HCT116 (cell line): ENCODE measurements at regions not wholly inside any gene's neighbourhood (a gene's known extent, or its start where the extent isn't known, plus 50 kb on each side); places are given as distances from the start of the nearest gene placed in this dataset.

Experiments
- ATAC-seq: fragments of 200-7000 bp; cut with Tn5 transposase; 2 replicates; pipeline ENCODE4 v1.9.1; 2020; ENCODE audit warnings: mild to moderate bottlenecking, moderate library complexity
- BruUV-seq: library from RNA; stranded (reverse); fragments of 400-500 nt; replicated peaks from 2 replicates; lab custom pipeline; 2021; lab: Mats Ljungman, UMichigan
- CTCF ChIA-PET: fragments of 300-600 bp; sonication (Branson Sonifier 250); formaldehyde crosslinking; loops from one replicate; lab custom pipeline; 2021; ENCODE audit warnings: antibody characterized with exemption; lab: Charles Lee
- POLR2A ChIA-PET: fragments of 300-600, 350-600 bp; sonication (Branson Sonifier 250); formaldehyde crosslinking; loops from one replicate; lab custom pipeline; 2021; ENCODE audit warnings: antibody characterized with exemption; lab: Charles Lee
- RAD21 ChIA-PET, 2 experiments: fragments of 300-600 bp; sonication (Branson Sonifier 250); formaldehyde crosslinking; loops; one replicate each; lab custom pipeline; 2023; ENCODE audit warnings: low total read pairs in 2 of 2; ENCODE audit not compliant: uncharacterized antibody in 2 of 2, unreplicated experiment in 2 of 2, low non-redundant PET in 1 of 2; lab: Charles Lee
- DNase-seq: peaks from one replicate; pipeline ENCODE4 v3.0.0-alpha.2; 2010; ENCODE audit warnings: low read depth, low spot score
- H2AFZ ChIP-seq: fragments of 200-600 bp; shearing (Covaris generic), sonication (generic); 2 replicates; pipeline ENCODE4 v1.6.1; 2017; ENCODE audit warnings: low read depth, mixed run types, mixed read lengths, antibody characterized with exemption, low read length; ENCODE audit not compliant: poor library complexity, severe bottlenecking
- H3K27ac ChIP-seq: 2 replicates; pipeline ENCODE4 v1.5.1; 2012; ENCODE audit warnings: low read depth, low read length
- H3K27me3 ChIP-seq: fragments of 200-600 bp; sonication (generic); 2 replicates; pipeline ENCODE4 v1.6.1; 2016; ENCODE audit warnings: mixed run types, low read length, mixed read lengths; ENCODE audit not compliant: insufficient read depth
- H3K36me3 ChIP-seq, 2 experiments: fragments of 200-500 bp in 1 of 2; fragments of 200-600 bp in 1 of 2; sonication (Bioruptor generic) in 1 of 2; sonication (generic) in 1 of 2; 2 replicates each; pipeline versions ENCODE4 v1.5.1 to v1.6.1; 2014 to 2016; ENCODE audit warnings: low read length in 2 of 2, inconsistent platforms in 1 of 2, mixed read lengths in 1 of 2, mixed run types in 1 of 2; ENCODE audit not compliant: insufficient read depth in 2 of 2, control insufficient read depth in 1 of 2
- H3K4me1 ChIP-seq, 2 experiments: fragments of 200-600 bp in 1 of 2; sonication (generic) in 1 of 2; 2 replicates each; pipeline versions ENCODE4 v1.5.1 to v1.6.1; 2012 to 2017; ENCODE audit warnings: low read length in 2 of 2, inconsistent platforms in 1 of 2, mild to moderate bottlenecking in 1 of 2, mixed read lengths in 1 of 2, mixed run types in 1 of 2, moderate library complexity in 1 of 2; ENCODE audit not compliant: insufficient read depth in 2 of 2, control insufficient read depth in 1 of 2
- H3K4me2 ChIP-seq: fragments of 200-600 bp; sonication (generic); 2 replicates; pipeline ENCODE4 v1.6.1; 2017; ENCODE audit warnings: mixed run types, low read length, mixed read lengths
- H3K4me3 ChIP-seq, 2 experiments: fragments of 200-600 bp in 1 of 2; sonication (generic) in 1 of 2; replicated peaks in 1 of 2; 2 replicates each; pipeline ENCODE4 v1.5.1; 2011 to 2016; ENCODE audit warnings: low read length in 2 of 2, control low read depth in 1 of 2, low read depth in 1 of 2, mild to moderate bottlenecking in 1 of 2, mixed read lengths in 1 of 2, mixed run types in 1 of 2
- H3K79me2 ChIP-seq: fragments of 200-600 bp; sonication (generic); 2 replicates; pipeline ENCODE4 v1.6.1; 2017; ENCODE audit warnings: mild to moderate bottlenecking, mixed run types, low read length, moderate library complexity, mixed read lengths; ENCODE audit not compliant: insufficient read depth
- H3K9ac ChIP-seq: fragments of 200-600 bp; sonication (generic); 2 replicates; pipeline ENCODE4 v1.6.1; 2016; ENCODE audit warnings: low read length, mixed read lengths
- H3K9me2 ChIP-seq: fragments of 200-600 bp; sonication (generic), shearing (Covaris generic); 2 replicates; pipeline ENCODE4 v1.6.1; 2017; ENCODE audit warnings: mixed run types, mild to moderate bottlenecking, moderate library complexity; ENCODE audit not compliant: insufficient read depth
- H3K9me3 ChIP-seq, 2 experiments: fragments of 200-500 bp in 1 of 2; fragments of 200-600 bp in 1 of 2; sonication (Bioruptor generic) in 1 of 2; sonication (generic) in 1 of 2; 2 replicates each; pipeline ENCODE4 v1.6.1; 2014 to 2017; ENCODE audit warnings: low read length in 2 of 2, mixed read lengths in 2 of 2, inconsistent platforms in 1 of 2, low read depth in 1 of 2, mild to moderate bottlenecking in 1 of 2, mixed run types in 1 of 2, moderate library complexity in 1 of 2; ENCODE audit not compliant: control insufficient read depth in 1 of 2, insufficient read depth in 1 of 2
- H4K20me1 ChIP-seq: fragments of 200-600 bp; sonication (generic), shearing (Covaris generic); 2 replicates; pipeline ENCODE4 v1.6.1; 2017; ENCODE audit warnings: mixed run types, mild to moderate bottlenecking, moderate library complexity; ENCODE audit not compliant: insufficient read depth
- ATF3 ChIP-seq: IDR thresholded peaks from 2 replicates; pipeline ENCODE4 v1.6.1; 2012
- CBX3 ChIP-seq: IDR thresholded peaks from 2 replicates; pipeline ENCODE4 v1.6.1; 2012; ENCODE audit warnings: low read depth
- CEBPB ChIP-seq: IDR thresholded peaks from 2 replicates; pipeline ENCODE4 v1.6.1; 2012; ENCODE audit warnings: low read depth
- ELF1 ChIP-seq: IDR thresholded peaks from 2 replicates; pipeline ENCODE4 v1.6.1; 2012; ENCODE audit warnings: low read depth, borderline replicate concordance
- MAX ChIP-seq: IDR thresholded peaks from 2 replicates; pipeline ENCODE4 v1.6.1; 2012
- POLR2A ChIP-seq: IDR thresholded peaks from 2 replicates; pipeline ENCODE4 v1.7.0; 2011; ENCODE audit warnings: borderline replicate concordance; ENCODE audit not compliant: insufficient read depth, insufficient read length; ENCODE audit errors: extremely low read depth
- POLR2AphosphoS5 ChIP-seq: IDR thresholded peaks from 2 replicates; pipeline ENCODE4 v1.6.1; 2011; ENCODE audit warnings: mild to moderate bottlenecking, low read depth, low read length, moderate library complexity
- RAD21 ChIP-seq: IDR thresholded peaks from 2 replicates; pipeline ENCODE4 v1.6.1; 2012; ENCODE audit warnings: low read depth, mild to moderate bottlenecking
- REST ChIP-seq: IDR thresholded peaks from 2 replicates; pipeline ENCODE4 v1.6.1; 2012; ENCODE audit warnings: low read depth
- SRF ChIP-seq: IDR thresholded peaks from 2 replicates; pipeline ENCODE4 v1.6.1; 2012; ENCODE audit warnings: low read depth
- ZBTB33 ChIP-seq: IDR thresholded peaks from 2 replicates; pipeline ENCODE4 v1.6.1; 2011; ENCODE audit warnings: mild to moderate bottlenecking, low read length, moderate library complexity; ENCODE audit not compliant: insufficient replicate concordance; ENCODE audit errors: extremely low read depth
- intact Hi-C: fragments of 100-400 bp; cut with micrococcal nuclease; formaldehyde crosslinking; loops from 2 replicates; pipeline ENCODE4 v1.10.0; 2022

DNA sequence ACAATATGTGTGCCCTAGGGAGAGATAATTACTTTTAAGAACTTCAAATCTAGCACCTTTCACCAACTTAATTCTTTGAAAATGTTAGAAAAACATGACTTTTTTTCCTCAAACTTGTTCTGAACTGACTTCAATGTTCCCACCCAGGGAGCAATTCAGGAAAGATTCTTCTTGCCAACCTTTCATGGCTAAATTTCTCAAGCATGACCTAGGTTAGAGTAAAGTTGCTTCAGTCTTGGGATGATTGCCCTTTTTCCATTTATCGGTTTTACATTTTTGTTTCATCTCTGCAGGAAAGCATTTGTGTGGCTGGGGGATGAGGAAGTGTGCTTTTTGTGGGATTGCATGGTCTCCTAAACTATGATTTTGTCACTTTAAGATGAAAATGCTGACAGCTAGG lies 647.7 kb downstream of the LTN1 start:
- no peaks in the 10 kb centered on the region for H3K27me3 ChIP-seq
- ATAC-seq (no peak), DNase-seq (no peak)
- H3K79me2 ChIP-seq, result no peaks in the 10 kb centered on the region
- H3K27ac ChIP-seq, result no peak overlapping the region
- no peaks in the 10 kb centered on the region for H4K20me1 ChIP-seq
- H3K9me3 ChIP-seq, result peaks cover 7 to 11% of the 10 kb centered on the region in 2 experiments; a peak in 2 of 4 replicates
- H3K9me2 ChIP-seq, result no peaks in the 10 kb centered on the region
- no peak overlapping the region for H3K9ac ChIP-seq
- no peak overlapping the region for H3K4me3 ChIP-seq
- H3K36me3 ChIP-seq, result no peaks in the 10 kb centered on the region
- intact Hi-C loops, result no loop called here
- no peak for TF ChIP-seq RAD21
- TF ChIP-seq ELF1, result no peak
- no peak for TF ChIP-seq POLR2AphosphoS5
- no peak for TF ChIP-seq REST
- TF ChIP-seq CBX3, result no peak
- no peak for TF ChIP-seq SRF
- no peak for TF ChIP-seq MAX
- no peak for TF ChIP-seq CEBPB
- TF ChIP-seq POLR2A, result no peak
- no peak for TF ChIP-seq ZBTB33
- TF ChIP-seq ATF3, result no peak
- no peak overlapping the region for H2AFZ ChIP-seq
- BruUV-seq, result no TSS peak
- no peak overlapping the region for H3K4me2 ChIP-seq
- ChIA-PET RAD21 (no interaction called here), CTCF (no interaction called here), POLR2A (no interaction called here)
- no peaks in the 10 kb centered on the region for H3K4me1 ChIP-seq
